AG04450 (cell line): ENCODE measurements at regions not wholly inside any gene's neighbourhood (a gene's known extent, or its start where the extent isn't known, plus 50 kb on each side); places are given as distances from the start of the nearest gene placed in this dataset.
"Not testable (repeated sequence)": the region's sequence is repeated elsewhere in the genome, so short reads cannot be mapped to it uniquely, and the experiment has no call there.

Source experiments
- CTCF ChIA-PET: fragments of 300-600, 350-600 bp; formaldehyde crosslinking; extraction: SDS; loops from one replicate; lab custom pipeline; 2022; ENCODE audit warnings: antibody characterized with exemption, inconsistent platforms; lab: Charles Lee
- POLR2A ChIA-PET: fragments of 350-600 bp; formaldehyde crosslinking; extraction: SDS; loops from one replicate; lab custom pipeline; 2021; ENCODE audit warnings: antibody characterized with exemption, inconsistent platforms; lab: Yijun Ruan, JAX
- DNase-seq: peaks from one replicate; pipeline ENCODE4 v3.0.0-alpha.2; 2011; ENCODE audit warnings: low read depth, low spot score
- H3K27ac ChIP-seq: one replicate; pipeline ENCODE4 v1.5.1; 2012; ENCODE audit warnings: low read depth, low read length, control low read depth
- H3K27me3 ChIP-seq: one replicate; pipeline ENCODE4 v1.6.0; 2012; ENCODE audit warnings: low read length; ENCODE audit not compliant: control insufficient read depth, insufficient read depth
- H3K4me3 ChIP-seq: 2 replicates; pipeline ENCODE4 v1.5.1; 2011; ENCODE audit warnings: mild to moderate bottlenecking, low read depth, low read length, control low read depth
- H3K9me3 ChIP-seq: 2 replicates; pipeline ENCODE4 v1.5.1; 2012; ENCODE audit warnings: low read length; ENCODE audit not compliant: control insufficient read depth, insufficient read depth
- CTCF ChIP-seq: IDR thresholded peaks from 2 replicates; pipeline ENCODE4 v1.5.1; 2011; ENCODE audit warnings: low read depth, low read length, control low read depth, inconsistent platforms

- CTCF ChIA-PET: no interaction called here
- no peak for TF ChIP-seq CTCF
- H3K27me3 ChIP-seq: no peaks in the 10 kb centered on the region
- DNase-seq: no peak
- no peaks in the 10 kb centered on the region for H3K9me3 ChIP-seq
- H3K4me3 ChIP-seq: no peak overlapping the region
- no peak overlapping the region for H3K27ac ChIP-seq
- POLR2A ChIA-PET: no interaction called here
Measured at GRCh38 chr1:70499695-70500094, 88.6 kb downstream of the CTH start.

- ChIA-PET CTCF (interaction anchor here (1.7 kb wide), 1 partner anchor 25 kb away, joined by 4 read pairs; no protein-coding TSS in a partner anchor), POLR2A (interaction anchor here (0.6 kb wide), 1 partner anchor 10 kb away, joined by 3 read pairs; no protein-coding TSS in a partner anchor)
- no peak for DNase-seq
- H3K27ac ChIP-seq: no peak overlapping the region
- H3K9me3 ChIP-seq: no peaks in the 10 kb centered on the region
- TF ChIP-seq CTCF: no peak
- H3K27me3 ChIP-seq: no peaks in the 10 kb centered on the region
- no peak overlapping the region for H3K4me3 ChIP-seq
Measured at GRCh38 chr1:70503358-70503757, 92.3 kb downstream of the CTH start.

- POLR2A ChIA-PET: interaction anchor here (1.5 kb wide), 1 partner anchor 17 kb away, joined by 5 read pairs; no protein-coding TSS in a partner anchor
- no peak for DNase-seq
- Histone ChIP-seq H3K27ac (no peak overlapping the region), H3K27me3 (no peaks in the 10 kb centered on the region), H3K9me3 (no peaks in the 10 kb centered on the region), H3K4me3 (no peak overlapping the region)
- no peak for TF ChIP-seq CTCF
- CTCF ChIA-PET: no interaction called here
Measured at GRCh38 chr1:70504176-70504820, 93.2 kb downstream of the CTH start.

- no peak for DNase-seq
- Histone ChIP-seq H3K4me3 (no peak overlapping the region), H3K27me3 (no peaks in the 10 kb centered on the region), H3K27ac (no peak overlapping the region), H3K9me3 (no peaks in the 10 kb centered on the region)
- ChIA-PET CTCF (no interaction called here), POLR2A (interaction anchor here (1.5 kb wide), 1 partner anchor 18 kb away, joined by 5 read pairs; no protein-coding TSS in a partner anchor)
- TF ChIP-seq CTCF: no peak
Measured at GRCh38 chr1:70504821-70505193, 93.7 kb downstream of the CTH start.

- H3K27ac ChIP-seq, H3K9me3 ChIP-seq, H3K4me3 ChIP-seq, H3K27me3 ChIP-seq, DNase-seq, POLR2A ChIA-PET: not testable (repeated sequence)
- CTCF ChIA-PET: interaction anchor here (0.6 to 1.6 kb wide), 2 partner anchors 71 to 143 kb away, joined by 5 to 7 read pairs; no protein-coding TSS in a partner anchor
Measured at GRCh38 chr1:70507991-70508390, 96.9 kb downstream of the CTH start.
